ENCODE measurements at regions not wholly inside any gene's neighbourhood (a gene's known extent, or its start where the extent isn't known, plus 50 kb on each side); places are given as distances from the start of the nearest gene placed in this dataset.
"Not testable (repeated sequence)": the region's sequence is repeated elsewhere in the genome, so short reads cannot be mapped to it uniquely, and the experiment has no call there.

- Histone ChIP-seq H3K4me3 (ENCODE audit: low read depth, low read length) (no peak overlapping the region), H3K27me3 (ENCODE audit: control insufficient read depth, insufficient read depth, low read length) (no peaks in the 10 kb centered on the region), H3K36me3 (ENCODE audit: control insufficient read depth, insufficient read depth, low read length) (no peaks in the 10 kb centered on the region)
- DNase-seq (ENCODE audit: low read depth), result no peak
- no peak for TF ChIP-seq CTCF (IDR thresholded peaks at IDR 0.05; ENCODE audit: insufficient read depth, low read length, poor library complexity, severe bottlenecking)
Measured at GRCh38 chr9:29100762-29101161, 1527.5 kb upstream of the C9orf72 start.

GRCh38 chr9:29104166-29104565 is 1530.9 kb upstream of the C9orf72 start:
- H3K36me3 ChIP-seq (ENCODE audit: control insufficient read depth, insufficient read depth, low read length); H3K4me3 ChIP-seq (ENCODE audit: low read depth, low read length); H3K27me3 ChIP-seq (ENCODE audit: control insufficient read depth, insufficient read depth, low read length); DNase-seq (ENCODE audit: low read depth): not testable (repeated sequence)

- TF ChIP-seq CTCF (IDR thresholded peaks at IDR 0.05; ENCODE audit: insufficient read depth, low read length, poor library complexity, severe bottlenecking), result no peak
- H3K4me3 ChIP-seq (ENCODE audit: low read depth, low read length), result no peak overlapping the region
- H3K36me3 ChIP-seq (ENCODE audit: control insufficient read depth, insufficient read depth, low read length), result no peaks in the 10 kb centered on the region
- no peak for DNase-seq (ENCODE audit: low read depth)
- no peaks in the 10 kb centered on the region for H3K27me3 ChIP-seq (ENCODE audit: control insufficient read depth, insufficient read depth, low read length)
Measured at GRCh38 chr9:29118555-29118954, 1545.3 kb upstream of the C9orf72 start.

- Histone ChIP-seq H3K4me3 (ENCODE audit: low read depth, low read length) (no peak overlapping the region), H3K27me3 (ENCODE audit: control insufficient read depth, insufficient read depth, low read length) (no peaks in the 10 kb centered on the region), H3K36me3 (ENCODE audit: control insufficient read depth, insufficient read depth, low read length) (no peaks in the 10 kb centered on the region)
- no peak for DNase-seq (ENCODE audit: low read depth)
- TF ChIP-seq CTCF (IDR thresholded peaks at IDR 0.05; ENCODE audit: insufficient read depth, low read length, poor library complexity, severe bottlenecking), result no peak
Measured at GRCh38 chr9:29126783-29127182, 1553.5 kb upstream of the C9orf72 start.

GRCh38 chr9:29129763-29130162 is 1556.5 kb upstream of the C9orf72 start:
- no peak for TF ChIP-seq CTCF (IDR thresholded peaks at IDR 0.05; ENCODE audit: insufficient read depth, low read length, poor library complexity, severe bottlenecking)
- H3K27me3 ChIP-seq (ENCODE audit: control insufficient read depth, insufficient read depth, low read length), result no peaks in the 10 kb centered on the region
- H3K36me3 ChIP-seq (ENCODE audit: control insufficient read depth, insufficient read depth, low read length), result no peaks in the 10 kb centered on the region
- no peak overlapping the region for H3K4me3 ChIP-seq (ENCODE audit: low read depth, low read length)
- no peak for DNase-seq (ENCODE audit: low read depth)

GRCh38 chr9:29144476-29144875 is 1571.2 kb upstream of the C9orf72 start:
- no peaks in the 10 kb centered on the region for H3K27me3 ChIP-seq (ENCODE audit: control insufficient read depth, insufficient read depth, low read length)
- no peak for TF ChIP-seq CTCF (IDR thresholded peaks at IDR 0.05; ENCODE audit: insufficient read depth, low read length, poor library complexity, severe bottlenecking)
- no peaks in the 10 kb centered on the region for H3K36me3 ChIP-seq (ENCODE audit: control insufficient read depth, insufficient read depth, low read length)
- H3K4me3 ChIP-seq (ENCODE audit: low read depth, low read length), result no peak overlapping the region
- DNase-seq (ENCODE audit: low read depth), result no peak

Data from kidney epithelial cell (primary cell).